Ishikawa (cell line): ENCODE measurements at regions not wholly inside any gene's neighbourhood (a gene's known extent, or its start where the extent isn't known, plus 50 kb on each side); places are given as distances from the start of the nearest gene placed in this dataset.

Experiments used
- CREB1 ChIP-seq: IDR thresholded peaks from 2 replicates; pipeline ENCODE4 v1.6.1; 2012; ENCODE audit warnings: low read depth
- MAX ChIP-seq: IDR thresholded peaks from 2 replicates; pipeline ENCODE4 v1.6.1; 2012
- RAD21 ChIP-seq: IDR thresholded peaks from 2 replicates; pipeline ENCODE4 v1.6.1; 2012; ENCODE audit warnings: low read depth
- REST ChIP-seq: IDR thresholded peaks from 2 replicates; pipeline ENCODE4 v1.6.1; 2012; ENCODE audit warnings: low read depth, mild to moderate bottlenecking
- TEAD4 ChIP-seq: IDR thresholded peaks from 2 replicates; pipeline ENCODE4 v1.6.1; 2012

GRCh38 chr2:16303761-16304160 lies 361.9 kb downstream of the CYRIA start:
- no peak for TF ChIP-seq TEAD4
- TF ChIP-seq RAD21: no peak
- TF ChIP-seq REST: no peak
- no peak for TF ChIP-seq MAX
- no peak for TF ChIP-seq CREB1
